HL-60 (cell line): ENCODE measurements at regions not wholly inside any gene's neighbourhood (a gene's known extent, or its start where the extent isn't known, plus 50 kb on each side); places are given as distances from the start of the nearest gene placed in this dataset.

Experiments
- DNase-seq, 2 experiments: peaks; one replicate each; pipeline ENCODE4 v3.0.0-alpha.2; 2010 to 2020; ENCODE audit warnings: low read depth in 1 of 2, low spot score in 1 of 2
- H3K27ac ChIP-seq: fragments of 250-450 bp; sonication (Bioruptor Pico); replicated peaks from 2 replicates; pipeline ENCODE4 v1.5.1; 2020; ENCODE audit warnings: mild to moderate bottlenecking, moderate library complexity
- H3K27me3 ChIP-seq: fragments of 250-450 bp; sonication (Bioruptor Pico); 2 replicates; pipeline ENCODE4 v1.5.1; 2021; ENCODE audit warnings: mild to moderate bottlenecking, moderate library complexity; ENCODE audit not compliant: insufficient read depth, poor library complexity, severe bottlenecking
- H3K4me3 ChIP-seq: replicated peaks from 2 replicates; pipeline ENCODE4 v1.5.1; 2011; ENCODE audit warnings: mild to moderate bottlenecking, control low read depth, low read length; ENCODE audit not compliant: insufficient read depth
- CTCF ChIP-seq: IDR thresholded peaks from one replicate; pipeline ENCODE4 v1.5.1; 2011; ENCODE audit warnings: low read length, control low read depth, inconsistent platforms; ENCODE audit not compliant: insufficient read depth
- GABPA ChIP-seq: IDR thresholded peaks from 2 replicates; pipeline ENCODE4 v1.6.1; 2012; ENCODE audit warnings: low read depth
- POLR2AphosphoS5 ChIP-seq: IDR thresholded peaks from 2 replicates; pipeline ENCODE4 v1.6.1; 2012; ENCODE audit warnings: low read depth
- REST ChIP-seq: IDR thresholded peaks from 2 replicates; pipeline ENCODE4 v1.6.1; 2012; ENCODE audit warnings: low read depth; ENCODE audit not compliant: insufficient replicate concordance
- SPI1 ChIP-seq: IDR thresholded peaks from 2 replicates; pipeline ENCODE4 v1.6.1; 2012; ENCODE audit warnings: low read depth, mild to moderate bottlenecking, borderline replicate concordance

- no peaks in the 10 kb centered on the region for H3K27me3 ChIP-seq
- DNase-seq, result no peak
- TF ChIP-seq SPI1 (no peak), GABPA (no peak), REST (no peak), CTCF (no peak), POLR2AphosphoS5 (no peak)
- no peak overlapping the region for H3K4me3 ChIP-seq
- H3K27ac ChIP-seq, result no peak overlapping the region
Observed at GRCh38 chr15:29345549-29346525, 76.2 kb upstream of the NSMCE3 start.

- Histone ChIP-seq H3K4me3 (no peak overlapping the region), H3K27me3 (no peaks in the 10 kb centered on the region), H3K27ac (no peak overlapping the region)
- no peak for TF ChIP-seq CTCF
- TF ChIP-seq SPI1, result no peak
- no peak for TF ChIP-seq GABPA
- TF ChIP-seq REST, result no peak
- no peak for TF ChIP-seq POLR2AphosphoS5
- no peak for DNase-seq
Observed at GRCh38 chr15:29344474-29344873, 74.9 kb upstream of the NSMCE3 start.

GRCh38 chr15:29343229-29343628 lies 73.6 kb upstream of the NSMCE3 start:
- DNase-seq, result no peak
- no peak for TF ChIP-seq SPI1
- no peak for TF ChIP-seq CTCF
- TF ChIP-seq GABPA, result no peak
- TF ChIP-seq POLR2AphosphoS5, result no peak
- no peak for TF ChIP-seq REST
- Histone ChIP-seq H3K27me3 (no peaks in the 10 kb centered on the region), H3K4me3 (no peak overlapping the region), H3K27ac (no peak overlapping the region)
